ENCODE measurements at regions not wholly inside any gene's neighbourhood (a gene's known extent, or its start where the extent isn't known, plus 50 kb on each side); places are given as distances from the start of the nearest gene placed in this dataset.
A peak's percentile ranks its signal among the peaks of the same experiment; 100 is the strongest.
"Not testable (repeated sequence)": the region's sequence is repeated elsewhere in the genome, so short reads cannot be mapped to it uniquely, and the experiment has no call there.

DNA sequence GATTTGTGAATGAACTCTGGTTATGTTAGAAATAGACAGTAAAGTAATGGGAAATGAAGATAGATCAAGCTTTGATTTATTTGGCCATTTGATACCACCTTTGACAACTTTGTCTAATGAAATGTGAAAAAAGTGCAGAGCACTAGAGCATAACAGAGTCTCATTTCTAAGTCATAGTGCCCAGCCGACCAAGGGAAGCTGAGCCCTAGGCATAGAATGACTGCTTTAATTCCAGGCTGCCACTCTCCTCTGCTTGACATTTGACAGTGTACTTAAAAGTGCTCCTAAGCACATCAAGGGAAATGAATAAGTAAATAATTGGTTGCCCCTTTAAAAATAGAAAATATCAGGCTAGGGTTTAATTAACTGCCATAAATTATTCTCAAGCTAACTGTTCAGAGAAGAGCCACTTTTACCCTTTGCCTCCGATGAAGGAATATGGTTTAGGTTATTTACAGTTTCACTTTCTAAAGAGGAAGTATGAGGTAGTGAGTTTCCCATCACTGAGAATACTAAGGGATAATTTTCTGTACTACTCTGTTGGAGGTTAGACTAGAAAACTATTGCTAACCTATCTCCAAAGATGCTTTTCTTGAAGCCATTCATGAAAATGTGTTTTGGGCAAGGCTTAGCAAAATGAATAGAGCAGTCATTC lies 591.6 kb downstream of the REEP3 start:
- H3K4me1 Mint-ChIP-seq: peaks cover 5% of the 10 kb centered on the region
- no peaks in the 10 kb centered on the region for H3K36me3 Mint-ChIP-seq
- peaks cover 3% of the 10 kb centered on the region for H3K27me3 Mint-ChIP-seq
- ATAC-seq (ENCODE audit: low read depth) (peak; percentile 52), DNase-seq (ENCODE audit: low spot score in 2 of 2) (no peak)
- H3K4me3 Mint-ChIP-seq: peak overlapping the region; percentile 36
- H3K9me3 Mint-ChIP-seq: no peaks in the 10 kb centered on the region
- peak overlapping the region; percentile 21 for H3K27ac Mint-ChIP-seq

GRCh38 chr10:64113375-64113774 lies 592.2 kb downstream of the REEP3 start:
- Mint-ChIP-seq H3K4me1 (peaks cover 5% of the 10 kb centered on the region), H3K9me3 (no peaks in the 10 kb centered on the region), H3K4me3 (no peak overlapping the region), H3K36me3 (no peaks in the 10 kb centered on the region), H3K27ac (no peak overlapping the region), H3K27me3 (peaks cover 3% of the 10 kb centered on the region)
- ATAC-seq (ENCODE audit: low read depth): no peak
- no peak for DNase-seq (ENCODE audit: low spot score in 2 of 2)

GRCh38 chr10:64113792-64114191 lies 592.6 kb downstream of the REEP3 start:
- no peak for DNase-seq (ENCODE audit: low spot score in 2 of 2)
- Mint-ChIP-seq H3K36me3 (no peaks in the 10 kb centered on the region), H3K9me3 (no peaks in the 10 kb centered on the region), H3K27ac (no peak overlapping the region), H3K4me1 (peaks cover 5% of the 10 kb centered on the region), H3K27me3 (peaks cover 3% of the 10 kb centered on the region), H3K4me3 (no peak overlapping the region)
- no peak for ATAC-seq (ENCODE audit: low read depth)

GRCh38 chr10:64115471-64115870 lies 594.3 kb downstream of the REEP3 start:
- H3K27ac Mint-ChIP-seq: no peak overlapping the region
- no peak overlapping the region for H3K4me3 Mint-ChIP-seq
- H3K9me3 Mint-ChIP-seq: no peaks in the 10 kb centered on the region
- DNase-seq (ENCODE audit: low spot score in 2 of 2) (no peak), ATAC-seq (ENCODE audit: low read depth) (no peak)
- peaks cover 6% of the 10 kb centered on the region for H3K27me3 Mint-ChIP-seq
- peaks cover 3% of the 10 kb centered on the region for H3K4me1 Mint-ChIP-seq
- no peaks in the 10 kb centered on the region for H3K36me3 Mint-ChIP-seq

DNA sequence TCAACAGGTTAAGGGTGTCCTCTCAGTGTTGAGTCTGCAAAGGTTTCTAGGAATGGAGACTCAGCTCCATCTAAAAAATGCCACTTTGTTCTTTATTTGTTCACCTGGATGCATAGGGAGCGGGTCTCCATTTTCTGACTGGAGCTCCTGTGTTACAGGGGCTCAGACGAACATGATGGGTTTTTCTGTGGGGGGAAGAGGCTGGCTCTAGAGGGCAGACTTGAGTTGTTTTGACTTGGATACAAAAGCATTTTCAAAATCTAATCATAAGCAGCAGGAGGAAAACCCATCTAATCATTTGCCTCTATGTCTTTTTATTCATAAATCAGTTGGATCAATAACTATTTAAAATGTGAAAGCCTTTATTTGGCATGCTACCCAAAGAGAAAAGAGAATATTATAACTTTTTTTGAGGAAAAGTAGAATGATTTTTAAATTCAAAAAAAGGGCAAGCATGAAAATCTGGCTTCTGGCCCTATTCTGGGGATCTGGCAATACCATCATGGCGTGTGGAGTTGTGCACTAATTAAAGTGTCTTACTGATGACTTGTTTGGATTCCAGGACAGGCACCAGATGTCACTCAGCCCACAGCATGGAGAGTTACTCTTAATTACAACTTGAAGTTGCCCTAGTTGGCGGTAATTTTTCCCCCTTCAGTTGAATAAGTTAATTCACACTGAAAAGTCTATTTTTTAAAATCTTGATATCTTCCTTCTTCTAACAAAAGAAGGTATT lies 594.9 kb downstream of the REEP3 start:
- no peak overlapping the region for H3K4me3 Mint-ChIP-seq
- no peak for DNase-seq (ENCODE audit: low spot score in 2 of 2)
- H3K27me3 Mint-ChIP-seq: peaks cover 6% of the 10 kb centered on the region
- no peak overlapping the region for H3K27ac Mint-ChIP-seq
- peaks cover 3% of the 10 kb centered on the region for H3K4me1 Mint-ChIP-seq
- no peaks in the 10 kb centered on the region for H3K9me3 Mint-ChIP-seq
- H3K36me3 Mint-ChIP-seq: no peaks in the 10 kb centered on the region
- ATAC-seq (ENCODE audit: low read depth): no peak

DNA sequence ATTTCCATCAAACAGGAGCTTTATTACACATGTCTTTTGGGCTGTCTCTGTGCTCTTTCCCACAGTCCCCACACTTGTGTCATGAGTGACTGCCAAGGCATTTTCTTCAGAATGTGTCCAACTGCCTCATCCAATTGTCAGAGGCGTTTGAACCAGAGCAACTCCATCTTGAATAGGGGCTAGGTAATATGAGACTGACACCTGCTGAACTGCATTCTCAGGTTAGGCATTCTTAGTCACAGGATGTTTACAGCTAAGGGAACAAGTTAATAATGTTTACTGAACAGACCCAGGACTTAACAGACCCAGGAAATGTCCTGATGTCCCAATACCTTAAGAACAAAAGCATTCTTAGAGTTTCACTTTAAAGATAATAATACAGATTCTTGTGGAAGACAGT lies 595.5 kb downstream of the REEP3 start:
- no peak for ATAC-seq (ENCODE audit: low read depth)
- DNase-seq (ENCODE audit: low spot score in 2 of 2): no peak
- H3K4me1 Mint-ChIP-seq: peaks cover 3% of the 10 kb centered on the region
- peaks cover 6% of the 10 kb centered on the region for H3K27me3 Mint-ChIP-seq
- no peak overlapping the region for H3K4me3 Mint-ChIP-seq
- no peak overlapping the region for H3K27ac Mint-ChIP-seq
- H3K36me3 Mint-ChIP-seq: no peaks in the 10 kb centered on the region
- H3K9me3 Mint-ChIP-seq: no peaks in the 10 kb centered on the region

GRCh38 chr10:64118736-64119135 lies 597.5 kb downstream of the REEP3 start:
- Mint-ChIP-seq H3K9me3 (no peaks in the 10 kb centered on the region), H3K27me3 (peaks cover 4% of the 10 kb centered on the region), H3K4me3 (no peak overlapping the region), H3K4me1 (no peaks in the 10 kb centered on the region), H3K36me3 (no peaks in the 10 kb centered on the region), H3K27ac (no peak overlapping the region)
- DNase-seq (ENCODE audit: low spot score in 2 of 2) (no peak), ATAC-seq (ENCODE audit: low read depth) (no peak)

GRCh38 chr10:64120301-64120980 lies 599.2 kb downstream of the REEP3 start:
- not testable (repeated sequence) for H3K27me3 Mint-ChIP-seq; H3K27ac Mint-ChIP-seq; DNase-seq (ENCODE audit: low spot score in 2 of 2); H3K4me1 Mint-ChIP-seq; H3K9me3 Mint-ChIP-seq; H3K36me3 Mint-ChIP-seq; H3K4me3 Mint-ChIP-seq; ATAC-seq (ENCODE audit: low read depth)

GRCh38 chr10:64130152-64130551 lies 609.0 kb downstream of the REEP3 start:
- H3K27me3 Mint-ChIP-seq: no peaks in the 10 kb centered on the region
- no peak overlapping the region for H3K27ac Mint-ChIP-seq
- ATAC-seq (ENCODE audit: low read depth) (no peak), DNase-seq (ENCODE audit: low spot score in 2 of 2) (no peak)
- no peaks in the 10 kb centered on the region for H3K36me3 Mint-ChIP-seq
- no peak overlapping the region for H3K4me3 Mint-ChIP-seq
- peaks cover 8% of the 10 kb centered on the region for H3K9me3 Mint-ChIP-seq
- no peaks in the 10 kb centered on the region for H3K4me1 Mint-ChIP-seq

GRCh38 chr10:64134676-64135075 lies 613.5 kb downstream of the REEP3 start:
- H3K4me1 Mint-ChIP-seq: no peaks in the 10 kb centered on the region

DNA sequence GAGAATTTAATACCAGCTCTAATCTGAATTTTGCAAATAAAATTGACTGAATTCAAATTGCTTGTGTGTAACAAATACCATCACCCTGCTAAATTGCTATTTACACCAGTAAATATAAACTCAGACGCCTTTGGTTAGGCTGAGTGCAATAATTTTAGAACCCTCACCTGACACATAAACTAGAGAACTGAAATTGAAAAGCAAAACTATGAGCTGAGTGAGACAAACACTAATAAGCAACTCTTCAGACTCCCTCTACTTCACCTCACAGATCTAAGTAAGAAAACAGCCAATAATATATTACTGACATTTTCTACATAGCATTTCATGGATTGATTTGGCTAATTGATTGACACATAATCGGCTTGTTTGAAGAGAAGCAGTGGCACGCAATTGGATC lies 621.2 kb downstream of the REEP3 start:
- ATAC-seq (ENCODE audit: low read depth) (no peak), DNase-seq (ENCODE audit: low spot score in 2 of 2) (no peak)
- Mint-ChIP-seq H3K27me3 (peaks cover 4% of the 10 kb centered on the region), H3K27ac (no peak overlapping the region), H3K4me3 (no peak overlapping the region), H3K9me3 (no peaks in the 10 kb centered on the region), H3K4me1 (no peaks in the 10 kb centered on the region), H3K36me3 (no peaks in the 10 kb centered on the region)

More at GRCh38 chr10:64134676-64135075, 613.5 kb downstream of the REEP3 start:
- no peak overlapping the region for H3K27ac Mint-ChIP-seq
- H3K27me3 Mint-ChIP-seq: peaks cover 3% of the 10 kb centered on the region
- DNase-seq (ENCODE audit: low spot score in 2 of 2) (no peak), ATAC-seq (ENCODE audit: low read depth) (no peak)
- no peak overlapping the region for H3K4me3 Mint-ChIP-seq
- no peaks in the 10 kb centered on the region for H3K9me3 Mint-ChIP-seq
- H3K36me3 Mint-ChIP-seq: no peaks in the 10 kb centered on the region

GRCh38 chr10:64148607-64149006 lies 627.4 kb downstream of the REEP3 start:
- Mint-ChIP-seq H3K27me3 (peaks cover 1% of the 10 kb centered on the region), H3K4me1 (no peaks in the 10 kb centered on the region), H3K27ac (no peak overlapping the region), H3K9me3 (no peaks in the 10 kb centered on the region), H3K36me3 (no peaks in the 10 kb centered on the region), H3K4me3 (no peak overlapping the region)
- no peak for DNase-seq (ENCODE audit: low spot score in 2 of 2)
- no peak for ATAC-seq (ENCODE audit: low read depth)

- H3K27ac Mint-ChIP-seq: no peak overlapping the region
- H3K4me1 Mint-ChIP-seq: no peaks in the 10 kb centered on the region
- H3K4me3 Mint-ChIP-seq: no peak overlapping the region
- ATAC-seq (ENCODE audit: low read depth) (no peak), DNase-seq (ENCODE audit: low spot score in 2 of 2) (no peak)
- H3K36me3 Mint-ChIP-seq: no peaks in the 10 kb centered on the region
- H3K27me3 Mint-ChIP-seq: no peaks in the 10 kb centered on the region
- H3K9me3 Mint-ChIP-seq: no peaks in the 10 kb centered on the region
These were observed 635.0 kb downstream of the REEP3 start for GRCh38 chr10:64156166-64156565.

GRCh38 chr10:64158551-64158950 lies 637.4 kb downstream of the REEP3 start:
- no peaks in the 10 kb centered on the region for H3K36me3 Mint-ChIP-seq
- no peak for DNase-seq (ENCODE audit: low spot score in 2 of 2)
- ATAC-seq (ENCODE audit: low read depth): no peak
- no peaks in the 10 kb centered on the region for H3K4me1 Mint-ChIP-seq
- no peaks in the 10 kb centered on the region for H3K27me3 Mint-ChIP-seq
- no peaks in the 10 kb centered on the region for H3K9me3 Mint-ChIP-seq
- no peak overlapping the region for H3K4me3 Mint-ChIP-seq
- H3K27ac Mint-ChIP-seq: no peak overlapping the region
